HepG2 (cell line): ENCODE measurements at regions not wholly inside any gene's neighbourhood (a gene's known extent, or its start where the extent isn't known, plus 50 kb on each side); places are given as distances from the start of the nearest gene placed in this dataset.

Experiments
- CTCF ChIP-seq: sonication (generic); formaldehyde crosslinking; IDR thresholded peaks from 2 replicates; pipeline ENCODE4 v1.5.0; 2020; ENCODE audit warnings: mild to moderate bottlenecking, missing genetic modification reagents, moderate library complexity
- ESRRA ChIP-seq: sonication (generic); formaldehyde crosslinking; IDR thresholded peaks from 2 replicates; pipeline ENCODE4 v1.5.1; 2020; ENCODE audit warnings: mild to moderate bottlenecking, low read depth, missing genetic modification reagents
- FOXM1 ChIP-seq: sonication (generic); formaldehyde crosslinking; IDR thresholded peaks from 2 replicates; pipeline ENCODE4 v1.5.0; 2020; ENCODE audit warnings: missing genetic modification reagents
- MXI1 ChIP-seq: IDR thresholded peaks from 3 replicates; pipeline ENCODE4 v1.6.1; 2012; ENCODE audit warnings: low read depth, low read length, inconsistent platforms, borderline replicate concordance
- POLR2AphosphoS5 ChIP-seq: IDR thresholded peaks from 2 replicates; pipeline ENCODE4 v1.6.1; 2012; ENCODE audit warnings: low read depth, low read length
- SALL2 ChIP-seq: sonication (generic); formaldehyde crosslinking; IDR thresholded peaks from 2 replicates; pipeline ENCODE4 v1.8.1; 2023; ENCODE audit warnings: mild to moderate bottlenecking, missing genetic modification reagents, inconsistent platforms
- SMC3 ChIP-seq: IDR thresholded peaks from 2 replicates; pipeline ENCODE4 v1.6.1; 2011; ENCODE audit warnings: low read length, improper control_type of control experiment
- YY1 ChIP-seq: IDR thresholded peaks from 2 replicates; pipeline ENCODE4 v1.6.1; 2011; ENCODE audit warnings: low read length, low read depth, moderate library complexity, mild to moderate bottlenecking; ENCODE audit not compliant: insufficient read depth, insufficient replicate concordance
- ZNF891 ChIP-seq: sonication (generic); formaldehyde crosslinking; IDR thresholded peaks from 2 replicates; pipeline ENCODE4 v1.5.0; 2020; ENCODE audit warnings: mild to moderate bottlenecking, missing genetic modification reagents
- ZZZ3 ChIP-seq: sonication (generic); formaldehyde crosslinking; IDR thresholded peaks from 2 replicates; pipeline ENCODE4 v1.4.0; 2020; ENCODE audit warnings: missing genetic modification reagents, mild to moderate bottlenecking, borderline replicate concordance

- no peak for TF ChIP-seq CTCF (CRISPR knock-in tag)
- no peak for TF ChIP-seq SMC3
- no peak for TF ChIP-seq ZZZ3
- TF ChIP-seq YY1, result no peak
- TF ChIP-seq SALL2 (CRISPR knock-in tag), result no peak
- TF ChIP-seq ESRRA, result no peak
- TF ChIP-seq ZNF891 (CRISPR knock-in tag), result no peak
- TF ChIP-seq POLR2AphosphoS5, result no peak
- TF ChIP-seq FOXM1 (CRISPR knock-in tag), result no peak
- TF ChIP-seq MXI1, result no peak
These were observed 190.9 kb downstream of the RPS24 start for GRCh38 chr10:78224602-78225001.
